PC-9 (cell line): ENCODE measurements at regions not wholly inside any gene's neighbourhood (a gene's known extent, or its start where the extent isn't known, plus 50 kb on each side); places are given as distances from the start of the nearest gene placed in this dataset.

Experiments used
- BruUV-seq: library from RNA; stranded (reverse); fragments of 400-500 nt; replicated peaks from 2 replicates; lab custom pipeline; 2021; lab: Mats Ljungman, UMichigan
- CTCF ChIA-PET: fragments of 300-600 bp; sonication (Branson Sonifier 250); formaldehyde crosslinking; loops from one replicate; lab custom pipeline; 2022; ENCODE audit warnings: antibody characterized with exemption; lab: Charles Lee
- POLR2A ChIA-PET: fragments of 300-600 bp; sonication (Branson Sonifier 250); formaldehyde crosslinking; loops from one replicate; lab custom pipeline; 2022; ENCODE audit warnings: antibody characterized with exemption; ENCODE audit not compliant: unreplicated experiment; lab: Charles Lee
- DNase-seq, 2 experiments: peaks; one replicate each; pipeline versions ENCODE4 v3.0.0 to v3.0.0-alpha.2; 2015 to 2022; ENCODE audit warnings: mixed read lengths in 1 of 2
- H2AFZ ChIP-seq: fragments of 200-600 bp; sonication (generic); 2 replicates; pipeline ENCODE4 v1.8.1; 2017; ENCODE audit warnings: antibody characterized with exemption
- H3F3A ChIP-seq: fragments of 200-600 bp; sonication (generic); 2 replicates; pipeline ENCODE4 v1.8.1; 2017; ENCODE audit warnings: antibody characterized with exemption, mild to moderate bottlenecking, low read depth; ENCODE audit not compliant: insufficient read depth
- H3K27ac ChIP-seq: fragments of 200-600 bp; sonication (generic); 2 replicates; pipeline ENCODE4 v1.6.1; 2016; ENCODE audit warnings: mixed run types
- H3K27me3 ChIP-seq: fragments of 200-600 bp; sonication (generic); 2 replicates; pipeline ENCODE4 v1.6.1; 2016; ENCODE audit warnings: low read depth, mixed run types; ENCODE audit not compliant: insufficient read depth
- H3K36me3 ChIP-seq: fragments of 200-600 bp; sonication (generic); 2 replicates; pipeline ENCODE4 v1.6.1; 2016; ENCODE audit warnings: low read depth, mixed run types
- H3K4me1 ChIP-seq: fragments of 200-600 bp; sonication (generic); replicated peaks from 2 replicates; pipeline ENCODE4 v1.6.1; 2016; ENCODE audit warnings: mixed run types; ENCODE audit not compliant: insufficient read depth
- H3K4me2 ChIP-seq: fragments of 200-600 bp; sonication (generic); 2 replicates; pipeline ENCODE4 v1.6.1; 2017; ENCODE audit warnings: mixed run types
- H3K4me3 ChIP-seq: fragments of 200-600 bp; sonication (generic); 2 replicates; pipeline ENCODE4 v1.6.1; 2016; ENCODE audit warnings: mixed run types
- H3K79me2 ChIP-seq: fragments of 200-600 bp; sonication (generic); 2 replicates; pipeline ENCODE4 v1.6.1; 2017; ENCODE audit warnings: low read depth, mixed run types
- H3K9me2 ChIP-seq: fragments of 200-600 bp; sonication (generic); 2 replicates; pipeline ENCODE4 v1.8.1; 2017; ENCODE audit warnings: mild to moderate bottlenecking; ENCODE audit not compliant: insufficient read depth
- H3K9me3 ChIP-seq: fragments of 200-600 bp; sonication (generic); 2 replicates; pipeline ENCODE4 v1.8.1; 2016; ENCODE audit warnings: low read depth; ENCODE audit not compliant: insufficient read depth
- H4K20me1 ChIP-seq: fragments of 200-600 bp; sonication (generic); 2 replicates; pipeline ENCODE4 v1.8.1; 2017; ENCODE audit not compliant: insufficient read depth
- EZH2 ChIP-seq: fragments of 200-600 bp; sonication (generic); IDR thresholded peaks from 2 replicates; pipeline ENCODE4 v1.8.0; 2017; ENCODE audit warnings: antibody characterized with exemption, low read depth
- intact Hi-C: fragments of 100-400 bp; cut with micrococcal nuclease; formaldehyde crosslinking; loops from one replicate; pipeline ENCODE4 v1.10.0; 2022; ENCODE audit not compliant: unreplicated experiment
- TF ChIP-seq, protein P1 (sequence below): fragments of 200-600 bp; sonication (generic); conservative IDR thresholded peaks from 2 replicates; pipeline ENCODE4 v1.6.1; 2017; ENCODE audit warnings: mixed run types, antibody characterized with exemption, mild to moderate bottlenecking, moderate library complexity

DNA sequence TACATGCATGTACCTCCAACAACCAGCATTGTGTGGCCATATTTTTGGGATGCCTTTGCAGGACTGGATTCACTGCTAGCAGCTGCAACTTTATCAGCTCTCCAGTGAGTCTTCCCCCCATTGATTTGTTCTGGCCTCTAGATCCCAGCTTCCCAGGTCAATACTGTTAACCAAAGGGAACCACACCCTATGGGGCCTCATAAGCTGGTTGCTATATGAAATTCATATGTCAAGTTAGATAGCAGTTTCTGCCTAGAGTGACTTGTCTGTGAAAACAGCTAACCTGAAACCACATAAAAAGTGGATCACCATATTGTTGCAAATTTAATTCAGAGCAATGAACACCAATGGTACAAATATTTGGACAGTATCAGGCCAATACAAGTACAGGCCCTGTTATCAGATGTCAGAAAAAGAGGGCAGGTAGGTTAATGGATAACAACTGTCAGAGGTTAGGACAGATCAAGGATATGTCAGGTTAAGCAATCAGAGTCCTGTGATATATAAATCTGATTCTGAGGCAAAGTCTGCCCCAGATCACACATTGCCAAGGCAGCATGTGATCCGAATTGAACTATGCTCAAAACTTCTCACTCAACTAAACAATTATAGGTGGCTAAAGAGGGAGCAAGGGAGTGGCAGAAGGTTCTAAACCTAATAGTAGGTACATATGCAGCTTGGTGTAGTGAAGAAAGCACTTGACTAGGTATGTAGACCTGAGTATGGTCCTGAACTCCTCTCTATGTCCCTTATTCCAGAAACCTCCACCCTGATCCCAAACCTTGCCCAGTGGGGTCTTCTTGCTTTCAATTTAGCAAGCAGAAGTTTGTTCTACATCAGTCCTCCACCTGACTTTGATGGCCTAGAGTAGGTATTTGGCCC, 94.7 kb upstream of the FOXN2 start:
- POLR2A ChIA-PET, result no interaction called here

DNA sequence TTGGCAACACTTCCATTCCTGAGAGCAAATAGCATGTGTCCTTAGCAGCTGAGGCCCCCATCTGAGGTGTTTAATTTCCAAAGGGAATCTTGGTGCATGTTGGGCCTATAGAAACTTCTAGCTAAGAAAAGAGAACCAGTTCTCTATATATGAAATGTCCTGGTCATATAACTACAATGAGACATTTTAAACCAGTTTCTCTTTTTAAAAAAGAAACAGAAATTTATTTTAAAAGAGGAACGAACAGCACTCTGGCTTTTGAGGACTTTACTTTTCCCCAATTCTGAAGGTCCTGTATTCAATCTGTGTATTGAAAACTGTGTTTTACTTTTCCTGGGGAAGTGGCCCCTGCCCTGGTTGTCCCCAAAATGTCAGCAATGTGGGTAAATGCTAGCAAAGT, 94.0 kb upstream of the FOXN2 start:
- Histone ChIP-seq H3K27ac (no peak overlapping the region), H3K4me1 (peaks cover 12% of the 10 kb centered on the region; the same call in 1 of the 2 replicates), H3K79me2 (no peaks in the 10 kb centered on the region), H2AFZ (no peak overlapping the region), H4K20me1 (no peaks in the 10 kb centered on the region), H3K4me2 (no peak overlapping the region), H3K36me3 (no peaks in the 10 kb centered on the region), H3K9me2 (no peaks in the 10 kb centered on the region), H3K27me3 (no peaks in the 10 kb centered on the region), H3F3A (peaks cover 16% of the 10 kb centered on the region), H3K9me3 (no peaks in the 10 kb centered on the region), H3K4me3 (no peak overlapping the region)
- ChIA-PET CTCF (no interaction called here), POLR2A (no interaction called here)
- TF ChIP-seq, protein P1, sequence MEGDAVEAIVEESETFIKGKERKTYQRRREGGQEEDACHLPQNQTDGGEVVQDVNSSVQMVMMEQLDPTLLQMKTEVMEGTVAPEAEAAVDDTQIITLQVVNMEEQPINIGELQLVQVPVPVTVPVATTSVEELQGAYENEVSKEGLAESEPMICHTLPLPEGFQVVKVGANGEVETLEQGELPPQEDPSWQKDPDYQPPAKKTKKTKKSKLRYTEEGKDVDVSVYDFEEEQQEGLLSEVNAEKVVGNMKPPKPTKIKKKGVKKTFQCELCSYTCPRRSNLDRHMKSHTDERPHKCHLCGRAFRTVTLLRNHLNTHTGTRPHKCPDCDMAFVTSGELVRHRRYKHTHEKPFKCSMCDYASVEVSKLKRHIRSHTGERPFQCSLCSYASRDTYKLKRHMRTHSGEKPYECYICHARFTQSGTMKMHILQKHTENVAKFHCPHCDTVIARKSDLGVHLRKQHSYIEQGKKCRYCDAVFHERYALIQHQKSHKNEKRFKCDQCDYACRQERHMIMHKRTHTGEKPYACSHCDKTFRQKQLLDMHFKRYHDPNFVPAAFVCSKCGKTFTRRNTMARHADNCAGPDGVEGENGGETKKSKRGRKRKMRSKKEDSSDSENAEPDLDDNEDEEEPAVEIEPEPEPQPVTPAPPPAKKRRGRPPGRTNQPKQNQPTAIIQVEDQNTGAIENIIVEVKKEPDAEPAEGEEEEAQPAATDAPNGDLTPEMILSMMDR, result no peak
- TF ChIP-seq EZH2, result no peak
- intact Hi-C loops, result no loop called here
- no TSS peak for BruUV-seq
- DNase-seq, result no peak

More for the DNA sequence above, 94.7 kb upstream of the FOXN2 start:
- Histone ChIP-seq H3K36me3 (no peaks in the 10 kb centered on the region), H3K9me2 (no peaks in the 10 kb centered on the region), H2AFZ (no peak overlapping the region), H3K4me3 (no peak overlapping the region), H3K4me1 (peaks cover 12% of the 10 kb centered on the region; the same call in 1 of the 2 replicates), H3K9me3 (no peaks in the 10 kb centered on the region), H3K27ac (no peak overlapping the region), H3F3A (peaks cover 16% of the 10 kb centered on the region), H4K20me1 (no peaks in the 10 kb centered on the region), H3K79me2 (no peaks in the 10 kb centered on the region), H3K4me2 (no peak overlapping the region), H3K27me3 (no peaks in the 10 kb centered on the region)
- BruUV-seq, result no TSS peak
- CTCF ChIA-PET, result no interaction called here
- TF ChIP-seq EZH2, result no peak
- TF ChIP-seq, protein P1, result no peak
- intact Hi-C loops, result no loop called here
- DNase-seq, result no peak

DNA sequence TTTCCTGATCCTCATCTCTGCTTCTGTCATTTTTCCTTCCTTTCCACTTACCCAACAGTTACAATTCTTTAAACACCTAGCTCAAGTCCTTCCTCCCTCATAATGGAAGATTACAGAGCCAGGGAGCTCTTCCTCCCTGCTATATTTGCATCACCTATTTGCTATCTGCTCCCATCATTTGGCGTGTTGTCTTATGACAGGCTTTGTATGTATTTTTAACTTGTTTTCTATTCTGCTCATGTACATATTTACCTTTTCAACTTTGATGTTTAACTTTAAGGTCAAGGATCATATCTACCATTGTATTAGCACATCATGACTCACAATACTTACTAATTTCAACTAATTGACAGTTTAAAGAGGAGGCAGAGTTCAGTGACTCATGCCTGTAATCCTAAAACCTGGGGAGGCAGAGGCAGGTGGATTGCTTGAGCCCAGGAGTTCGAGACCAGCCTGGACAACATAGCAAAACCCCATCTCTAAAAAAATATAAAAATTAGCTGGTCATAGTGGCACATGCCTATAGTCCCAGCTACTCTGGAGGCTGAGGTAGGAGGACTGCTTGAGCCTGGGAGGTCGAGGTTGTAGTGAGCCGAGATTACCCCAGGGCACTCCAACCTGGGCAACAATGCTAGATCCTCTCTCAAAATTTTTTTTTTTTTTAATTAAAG, 92.5 kb upstream of the FOXN2 start:
- BruUV-seq, result no TSS peak
- H3K4me1 ChIP-seq, result peaks cover 12% of the 10 kb centered on the region; the same call in 1 of the 2 replicates
- no peak overlapping the region for H3K4me3 ChIP-seq
- H3K9me3 ChIP-seq, result no peaks in the 10 kb centered on the region
- no peak overlapping the region for H2AFZ ChIP-seq
- no peaks in the 10 kb centered on the region for H3K9me2 ChIP-seq
- no peaks in the 10 kb centered on the region for H4K20me1 ChIP-seq
- peaks cover 16% of the 10 kb centered on the region for H3F3A ChIP-seq
- POLR2A ChIA-PET, result interaction anchor here (0.7 kb wide), 1 partner anchor 12 kb away, joined by 3 read pairs; no protein-coding TSS in a partner anchor
- H3K27ac ChIP-seq, result peak overlapping the region; percentile 28
- no peak overlapping the region for H3K4me2 ChIP-seq
- CTCF ChIA-PET, result no interaction called here
- H3K79me2 ChIP-seq, result no peaks in the 10 kb centered on the region
- intact Hi-C loops, result no loop called here
- no peak for TF ChIP-seq EZH2
- TF ChIP-seq, protein P1, result no peak
- H3K36me3 ChIP-seq, result no peaks in the 10 kb centered on the region
- peak in 1 of 2 experiments; percentile 88 for DNase-seq
- no peaks in the 10 kb centered on the region for H3K27me3 ChIP-seq
